ENCODE measurements at regions not wholly inside any gene's neighbourhood (a gene's known extent, or its start where the extent isn't known, plus 50 kb on each side); places are given as distances from the start of the nearest gene placed in this dataset.

DNA sequence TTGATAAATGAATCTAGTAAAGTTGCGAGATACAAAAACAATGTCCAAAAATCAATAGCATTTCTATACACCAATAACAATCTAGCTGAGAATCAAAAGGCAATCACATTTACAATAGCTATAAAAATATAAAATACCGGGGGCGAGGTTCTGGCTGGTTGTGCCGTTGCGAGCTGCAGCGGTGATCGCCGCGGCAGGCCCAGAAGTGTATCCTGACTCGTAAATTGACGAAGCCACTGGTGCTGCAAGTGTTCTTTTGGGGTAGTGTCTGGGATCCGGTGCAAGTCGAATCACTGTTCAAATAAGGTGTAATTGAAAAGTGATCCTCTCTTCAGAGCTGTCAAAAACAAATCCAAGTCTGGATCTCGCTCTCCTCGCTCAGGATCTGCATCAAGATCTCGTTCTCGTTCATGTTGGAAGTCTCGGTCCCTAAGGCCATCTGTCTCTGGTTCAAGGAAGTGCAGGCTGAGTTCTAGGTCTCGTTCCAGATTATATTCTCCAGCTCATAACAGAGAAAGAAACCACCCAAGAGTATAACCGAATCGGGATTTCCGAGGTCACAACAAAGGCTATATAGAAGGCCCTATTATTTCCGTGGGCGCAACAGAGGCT lies 80.1 kb upstream of the STT3B start:
- TF ChIP-seq POLR2AphosphoS5 (IDR thresholded peaks at IDR 0.05): no peak
- TF ChIP-seq, protein P1, sequence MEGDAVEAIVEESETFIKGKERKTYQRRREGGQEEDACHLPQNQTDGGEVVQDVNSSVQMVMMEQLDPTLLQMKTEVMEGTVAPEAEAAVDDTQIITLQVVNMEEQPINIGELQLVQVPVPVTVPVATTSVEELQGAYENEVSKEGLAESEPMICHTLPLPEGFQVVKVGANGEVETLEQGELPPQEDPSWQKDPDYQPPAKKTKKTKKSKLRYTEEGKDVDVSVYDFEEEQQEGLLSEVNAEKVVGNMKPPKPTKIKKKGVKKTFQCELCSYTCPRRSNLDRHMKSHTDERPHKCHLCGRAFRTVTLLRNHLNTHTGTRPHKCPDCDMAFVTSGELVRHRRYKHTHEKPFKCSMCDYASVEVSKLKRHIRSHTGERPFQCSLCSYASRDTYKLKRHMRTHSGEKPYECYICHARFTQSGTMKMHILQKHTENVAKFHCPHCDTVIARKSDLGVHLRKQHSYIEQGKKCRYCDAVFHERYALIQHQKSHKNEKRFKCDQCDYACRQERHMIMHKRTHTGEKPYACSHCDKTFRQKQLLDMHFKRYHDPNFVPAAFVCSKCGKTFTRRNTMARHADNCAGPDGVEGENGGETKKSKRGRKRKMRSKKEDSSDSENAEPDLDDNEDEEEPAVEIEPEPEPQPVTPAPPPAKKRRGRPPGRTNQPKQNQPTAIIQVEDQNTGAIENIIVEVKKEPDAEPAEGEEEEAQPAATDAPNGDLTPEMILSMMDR (IDR thresholded peaks at IDR 0.05): no peak

Data from prostate gland (tissue), 2 donors.